Ramos (cell line): ENCODE measurements at regions not wholly inside any gene's neighbourhood (a gene's known extent, or its start where the extent isn't known, plus 50 kb on each side); places are given as distances from the start of the nearest gene placed in this dataset.

Experiments used
- in situ Hi-C: fragments of 300-500 bp; cut with MboI; formaldehyde crosslinking; loops from one replicate; pipeline ENCODE4 v1.14.3; 2022; ENCODE audit warnings: low sequenced_read_pairs; ENCODE audit not compliant: unreplicated experiment

- in situ Hi-C loops, result loop anchor here (25.0 kb wide), 2 partner anchors 329 to 604 kb away; partner anchors contain the start of gene PRAMEF19
Measured at GRCh38 chr1:13965770-13966398, 265.9 kb downstream of the PRDM2 start.

- in situ Hi-C loops, result loop anchor here (25.0 kb wide), 2 partner anchors 330 to 605 kb away; partner anchors contain the start of gene PRAMEF19
Measured at GRCh38 chr1:13967707-13968106, 267.7 kb downstream of the PRDM2 start.

GRCh38 chr1:13968361-13968760 lies 268.4 kb downstream of the PRDM2 start:
- in situ Hi-C loops, result loop anchor here (25.0 kb wide), 2 partner anchors 331 to 606 kb away; partner anchors contain the start of gene PRAMEF19

DNA sequence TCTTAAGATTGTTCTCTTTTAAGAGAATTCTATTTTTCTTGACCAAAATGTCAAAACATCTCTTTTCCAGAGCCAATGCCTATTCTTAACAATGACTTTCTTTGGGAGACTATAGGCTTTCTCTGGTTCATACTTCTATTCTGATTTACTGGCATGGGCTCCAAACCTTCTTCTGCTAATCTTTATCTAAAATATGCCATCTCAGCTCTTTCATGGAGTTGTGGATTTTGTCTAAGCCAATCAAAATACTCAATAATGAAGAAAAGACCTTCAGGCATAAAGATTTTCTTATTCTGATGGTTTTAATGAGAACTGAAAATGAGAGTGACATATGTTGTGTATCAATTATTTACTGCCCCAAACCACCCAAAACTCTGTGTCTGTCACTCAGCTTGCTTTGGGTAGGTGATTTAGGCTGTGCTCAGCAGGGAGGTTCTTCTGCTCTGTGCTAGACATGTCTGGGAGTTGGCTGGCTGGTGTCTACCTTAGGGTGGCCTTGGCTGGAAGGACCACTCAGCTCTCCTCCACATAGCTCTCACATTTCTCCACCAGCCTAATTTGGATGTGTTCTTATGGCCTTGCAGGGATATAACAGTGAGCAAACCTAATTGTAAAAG lies 270.8 kb downstream of the PRDM2 start:
- in situ Hi-C loops, result loop anchor here (25.0 kb wide), 2 partner anchors 333 to 608 kb away; partner anchors contain the start of gene PRAMEF19

DNA sequence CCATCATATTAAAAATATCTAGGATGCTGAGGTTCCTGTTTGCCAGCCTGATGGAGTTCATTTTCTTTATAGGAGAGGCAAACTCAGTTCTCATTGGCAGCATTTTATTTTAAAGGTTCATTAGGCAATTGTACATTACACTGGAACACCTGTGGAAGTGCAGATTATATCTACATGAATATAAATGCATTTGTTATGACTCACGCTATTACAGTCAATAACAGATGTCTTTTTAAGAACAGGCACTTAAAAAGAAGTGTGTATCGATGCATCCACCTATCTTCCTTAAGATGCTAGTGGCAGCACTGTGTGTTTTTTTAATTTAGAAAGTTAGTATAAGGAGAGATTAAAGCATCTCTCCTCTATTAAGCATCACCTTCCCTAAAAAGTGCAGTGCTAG lies 276.5 kb downstream of the PRDM2 start:
- in situ Hi-C loops, result no loop called here

DNA sequence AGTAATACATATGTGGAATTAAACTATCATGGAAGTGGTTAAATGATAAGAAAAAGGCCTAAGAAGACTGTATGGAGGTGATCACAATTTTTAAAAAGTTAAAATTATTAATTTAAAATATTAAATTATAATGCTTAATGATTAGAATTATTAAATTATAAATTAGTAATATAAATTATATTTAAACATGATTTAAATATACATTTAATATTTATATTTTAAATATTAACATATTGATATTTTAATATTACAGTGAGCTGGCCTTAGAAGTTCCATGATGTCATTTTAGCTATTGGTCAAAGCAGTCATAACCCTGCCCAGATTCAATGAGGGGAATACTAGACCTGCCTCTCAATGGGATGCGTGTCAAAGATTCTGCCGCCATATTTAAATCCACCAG lies 281.2 kb downstream of the PRDM2 start:
- in situ Hi-C loops, result no loop called here

- in situ Hi-C loops, result no loop called here
Measured at GRCh38 chr1:13983393-13983792, 283.4 kb downstream of the PRDM2 start.

DNA sequence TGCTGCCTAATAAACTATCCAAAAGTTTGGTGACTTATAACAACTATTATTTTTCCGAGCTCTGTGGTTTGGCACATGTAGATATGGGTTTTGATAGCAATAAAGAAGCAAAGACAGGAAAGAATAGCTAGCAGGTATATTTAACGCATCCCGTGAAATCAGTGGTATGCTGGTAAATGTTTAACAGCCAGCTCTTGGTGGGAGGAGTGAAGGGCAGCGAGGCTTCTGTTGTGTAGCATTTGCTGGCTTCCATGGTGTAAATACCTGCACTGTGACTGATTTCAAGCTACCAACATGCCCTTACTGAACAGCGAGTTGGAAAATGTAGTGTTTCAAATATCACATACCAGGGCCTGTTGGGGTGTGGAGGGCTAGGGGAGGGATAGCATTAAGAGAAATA lies 291.0 kb downstream of the PRDM2 start:
- in situ Hi-C loops, result no loop called here

GRCh38 chr1:13992489-13993285 lies 292.7 kb downstream of the PRDM2 start:
- in situ Hi-C loops, result no loop called here

- in situ Hi-C loops, result no loop called here
Measured at GRCh38 chr1:13994386-13994785, 294.4 kb downstream of the PRDM2 start.

DNA sequence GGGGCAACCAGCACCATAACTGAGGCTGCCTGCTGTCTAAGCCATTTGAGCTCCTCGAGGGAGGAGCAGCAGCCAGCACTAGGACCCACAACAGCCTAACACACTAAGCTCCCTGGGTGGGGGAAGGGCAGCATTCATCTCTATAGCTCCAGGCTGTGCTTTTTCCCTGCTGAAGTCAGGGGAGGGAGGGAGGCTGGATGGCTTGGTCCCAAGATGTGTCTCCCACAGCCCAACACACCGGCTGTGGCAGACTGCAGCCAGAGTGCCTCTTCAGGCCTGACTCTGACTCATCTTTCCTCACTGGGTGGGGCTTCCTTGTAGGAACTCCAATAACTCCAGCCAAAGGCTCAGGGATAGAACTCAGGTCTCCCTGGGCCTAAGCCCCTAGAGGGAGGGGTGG lies 296.3 kb downstream of the PRDM2 start:
- in situ Hi-C loops, result no loop called here

GRCh38 chr1:14003552-14003951 lies 303.6 kb downstream of the PRDM2 start:
- in situ Hi-C loops, result no loop called here

DNA sequence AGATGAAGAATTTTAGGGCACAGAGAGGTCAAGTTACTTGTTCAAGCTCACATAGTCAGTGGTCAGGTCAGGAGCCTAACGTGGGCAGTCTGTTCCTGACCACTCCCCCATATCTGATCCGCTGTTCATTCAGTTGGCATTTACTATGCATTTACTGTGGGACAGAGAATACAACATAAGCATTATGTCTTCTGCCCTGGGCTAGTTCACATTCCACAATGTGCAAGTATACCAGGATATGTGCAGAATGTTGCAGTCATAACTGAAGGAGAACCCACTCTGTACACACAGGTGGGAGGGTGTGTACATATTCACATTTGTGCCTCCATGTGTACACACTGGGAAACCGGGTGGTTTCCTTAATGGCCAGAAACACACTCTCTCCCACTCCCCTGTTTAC lies 309.6 kb downstream of the PRDM2 start:
- in situ Hi-C loops, result no loop called here

GRCh38 chr1:14010476-14010875 lies 310.5 kb downstream of the PRDM2 start:
- in situ Hi-C loops, result no loop called here

DNA sequence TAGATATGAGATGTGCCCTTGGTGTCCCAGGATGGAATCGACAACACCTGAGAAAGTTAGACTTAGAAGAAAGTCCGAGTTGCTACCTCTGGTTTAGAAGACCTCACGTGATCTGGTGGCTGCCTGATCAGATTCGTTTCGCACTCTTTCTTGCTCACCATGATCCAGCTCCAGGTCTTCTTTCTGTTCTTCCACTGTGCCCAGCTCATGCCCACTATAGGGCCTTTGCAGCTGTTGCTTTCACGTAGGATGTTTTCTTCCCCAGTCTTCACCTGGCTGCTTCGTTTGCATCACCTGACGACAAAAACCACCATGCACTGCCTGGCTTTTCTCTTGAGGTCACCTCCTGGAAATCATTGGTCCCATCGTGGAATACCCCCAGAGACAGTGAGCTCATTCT lies 311.1 kb downstream of the PRDM2 start:
- in situ Hi-C loops, result no loop called here

GRCh38 chr1:14011888-14012287 lies 311.9 kb downstream of the PRDM2 start:
- in situ Hi-C loops, result no loop called here

- in situ Hi-C loops, result no loop called here
Measured at GRCh38 chr1:14014929-14015328, 314.9 kb downstream of the PRDM2 start.

DNA sequence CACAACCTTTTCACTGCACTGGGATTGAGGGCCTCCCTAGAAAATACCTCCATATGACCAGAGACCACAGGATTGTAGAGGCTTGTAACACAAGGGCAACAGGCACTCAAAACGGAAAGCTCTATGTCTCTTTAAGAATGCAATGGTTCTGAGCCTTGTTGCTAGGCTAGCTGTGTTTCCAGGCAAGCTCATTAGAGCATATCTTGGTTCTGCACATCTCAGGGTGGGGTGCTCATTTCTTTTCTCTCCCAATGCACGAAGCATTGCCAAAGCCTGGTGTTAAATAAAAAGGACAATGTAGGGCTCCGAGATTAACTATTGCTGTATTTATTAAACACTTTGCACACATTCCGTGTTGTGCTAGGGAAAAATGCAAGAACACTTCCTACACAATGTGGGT lies 315.9 kb downstream of the PRDM2 start:
- in situ Hi-C loops, result no loop called here

DNA sequence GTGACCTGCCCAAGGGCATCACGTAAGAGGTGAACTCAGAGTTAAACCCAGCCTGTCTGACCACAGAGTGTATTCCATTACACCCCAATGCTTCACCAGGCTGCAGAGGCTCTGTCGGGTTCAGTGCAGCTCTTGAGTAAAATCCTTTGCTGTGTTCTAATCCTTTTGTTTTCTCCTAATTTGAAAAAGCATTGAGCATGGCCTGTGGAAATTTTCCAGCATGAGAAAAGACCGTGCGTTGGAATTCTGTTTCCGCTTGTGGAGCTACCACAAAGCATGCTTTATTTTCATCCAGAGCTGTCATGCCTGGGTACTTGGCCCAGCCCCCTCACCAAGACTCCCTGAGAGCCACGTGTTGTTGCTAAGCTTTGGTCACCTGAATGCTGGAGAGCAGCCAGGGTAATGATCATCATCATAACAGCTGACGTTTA lies 317.6 kb downstream of the PRDM2 start:
- in situ Hi-C loops, result no loop called here

GRCh38 chr1:14019461-14019860 lies 319.5 kb downstream of the PRDM2 start:
- in situ Hi-C loops, result no loop called here

GRCh38 chr1:14020006-14020405 lies 320.0 kb downstream of the PRDM2 start:
- in situ Hi-C loops, result no loop called here
